Aorta (tissue), 5 donors: ENCODE measurements at regions not wholly inside any gene's neighbourhood (a gene's known extent, or its start where the extent isn't known, plus 50 kb on each side); places are given as distances from the start of the nearest gene placed in this dataset.
A peak's percentile ranks its signal among the peaks of the same experiment; 100 is the strongest.

ENCODE experiments used
- ATAC-seq: fragments of 200-7000 bp; cut with Tn5 transposase; one replicate; pipeline ENCODE4 v1.9.1; 2022; ENCODE audit warnings: moderate library complexity; ENCODE audit not compliant: low FRiP score
- DNase-seq, 2 donors: peaks; one replicate each; pipeline ENCODE4 v3.0.0-alpha.2; 2020
- H3K27ac ChIP-seq, 2 donors: one replicate each; pipeline ENCODE4 v1.5.1; 2013; ENCODE audit warnings: low read length in 2 of 2, mild to moderate bottlenecking in 2 of 2, moderate library complexity in 2 of 2, control low read depth in 1 of 2, inconsistent platforms in 1 of 2, low read depth in 1 of 2
- H3K27me3 ChIP-seq, 2 donors: one replicate each; pipeline ENCODE4 v1.6.1; 2013; ENCODE audit warnings: control low read depth in 1 of 2, low read length in 1 of 2, mild to moderate bottlenecking in 1 of 2, moderate library complexity in 1 of 2; ENCODE audit not compliant: insufficient read depth in 2 of 2, control insufficient read depth in 1 of 2
- H3K36me3 ChIP-seq, 2 donors: one replicate each; pipeline ENCODE4 v1.6.1; 2013; ENCODE audit warnings: control low read depth in 1 of 2, low read length in 1 of 2, mild to moderate bottlenecking in 1 of 2; ENCODE audit not compliant: insufficient read depth in 2 of 2, control insufficient read depth in 1 of 2
- H3K4me1 ChIP-seq, 2 donors: one replicate each; pipeline ENCODE4 v1.6.1; 2013; ENCODE audit warnings: low read length in 2 of 2, control low read depth in 1 of 2, mild to moderate bottlenecking in 1 of 2, moderate library complexity in 1 of 2; ENCODE audit not compliant: insufficient read depth in 2 of 2, control insufficient read depth in 1 of 2
- H3K4me3 ChIP-seq, 2 donors: one replicate each; pipeline ENCODE4 v1.5.1; 2013; ENCODE audit warnings: low read length in 2 of 2, control low read depth in 1 of 2, mild to moderate bottlenecking in 1 of 2
- H3K9me3 ChIP-seq: one replicate; pipeline ENCODE4 v1.6.1; 2013; ENCODE audit warnings: mild to moderate bottlenecking, low read length; ENCODE audit not compliant: control insufficient read depth
- WGBS, 2 donors: extraction: QIAGEN DNeasy Blood & Tissue Kit; methylation state at CpG; one replicate each; pipeline ENCODE4 v1.1.7; 2013; 5-methylcytosine and 5-hydroxymethylcytosine counted together
- intact Hi-C, 2 donors: fragments of 100-400 bp; cut with DNase I; formaldehyde crosslinking; loops; one replicate each; pipeline versions ENCODE4 v1.14.2 to v1.15.0; 2022
- donor health status: healthy with polysubstance abuse.
- donor health status: Bipolar disorder and iron deficiency.
- donor health status: DM: no; HTN: no; CAD: no.
- donor health status: DM: no; HTN: no; CAD: no.
- donor health status: DM: yes; HTN: yes; CAD: no.

DNA sequence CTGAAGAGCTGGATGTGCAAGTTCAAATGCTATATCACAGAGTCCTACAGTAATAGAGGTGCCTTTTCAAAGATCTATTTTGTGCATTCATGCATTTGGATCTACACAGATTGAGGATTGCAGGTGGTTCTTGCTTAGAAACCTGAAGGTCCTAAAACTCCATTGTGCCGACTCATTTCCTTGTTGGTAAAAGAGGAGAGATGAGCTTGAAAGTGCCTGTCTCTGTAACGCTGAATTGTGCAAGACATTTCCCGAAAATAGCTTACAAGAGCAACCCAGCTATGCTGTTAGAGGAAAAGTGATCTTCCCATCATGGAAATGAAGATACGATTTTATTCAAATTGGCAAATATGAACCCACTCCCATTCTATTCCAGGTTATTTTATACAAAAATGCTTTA lies 110.7 kb upstream of the CXCL14 start:
- DNase-seq, result no peak
- no peaks in the 10 kb centered on the region for H3K36me3 ChIP-seq
- H3K27me3 ChIP-seq, result no peaks in the 10 kb centered on the region
- no peak overlapping the region for H3K27ac ChIP-seq
- H3K4me1 ChIP-seq, result no peaks in the 10 kb centered on the region
- ATAC-seq, result no peak
- H3K4me3 ChIP-seq, result no peak overlapping the region
- intact Hi-C loops, result no loop called here
- 89 to 91% methylated on average over 4 of the region's 4 CpGs for WGBS, 2 donors
- peaks cover 1% of the 10 kb centered on the region for H3K9me3 ChIP-seq

GRCh38 chr5:135688385-135688784 lies 109.6 kb upstream of the CXCL14 start:
- H3K4me1 ChIP-seq, result no peaks in the 10 kb centered on the region
- no peaks in the 10 kb centered on the region for H3K27me3 ChIP-seq
- ATAC-seq, result no peak
- intact Hi-C loops, result no loop called here
- no peak for DNase-seq
- no peak overlapping the region for H3K4me3 ChIP-seq
- peaks cover 1% of the 10 kb centered on the region for H3K9me3 ChIP-seq
- 70% methylated on average over 2 of the region's 2 CpGs for WGBS, 2 donors
- H3K27ac ChIP-seq, result no peak overlapping the region
- no peaks in the 10 kb centered on the region for H3K36me3 ChIP-seq

DNA sequence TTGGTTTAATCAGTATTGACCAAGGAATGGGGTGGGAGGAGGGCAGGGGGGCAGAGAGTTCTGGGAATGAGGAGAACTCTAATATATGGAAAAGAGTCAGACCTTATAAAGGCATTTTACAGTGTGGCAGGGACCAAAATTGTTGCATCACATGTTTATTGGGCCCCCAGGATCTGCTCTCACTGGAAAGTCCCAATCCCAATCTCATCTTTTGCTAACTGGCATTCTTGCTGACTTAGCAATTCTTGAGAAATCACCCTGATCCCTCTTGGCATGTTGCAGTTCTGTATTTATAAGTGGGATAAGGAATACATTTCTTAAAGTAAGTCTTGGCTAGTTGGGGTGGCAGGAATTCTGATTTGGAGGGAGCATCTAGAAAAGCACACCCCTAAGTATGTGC lies 104.4 kb upstream of the CXCL14 start:
- ATAC-seq (no peak), DNase-seq (no peak)
- intact Hi-C loops, result no loop called here
- peaks cover 3% of the 10 kb centered on the region for H3K9me3 ChIP-seq
- H3K27me3 ChIP-seq, result no peaks in the 10 kb centered on the region
- no peak overlapping the region for H3K27ac ChIP-seq
- H3K4me3 ChIP-seq, result peak overlapping the region in 1 of 2 donors; percentile 10
- no peaks in the 10 kb centered on the region for H3K36me3 ChIP-seq
- no peaks in the 10 kb centered on the region for H3K4me1 ChIP-seq

GRCh38 chr5:135680713-135681112 lies 101.9 kb upstream of the CXCL14 start:
- intact Hi-C loops, result no loop called here
- ATAC-seq (no peak), DNase-seq (no peak)
- 76 to 84% methylated on average over 5 of the region's 5 CpGs for WGBS, 2 donors
- Histone ChIP-seq H3K27ac (no peak overlapping the region), H3K36me3 (no peaks in the 10 kb centered on the region), H3K9me3 (peaks cover 1% of the 10 kb centered on the region), H3K27me3 (no peaks in the 10 kb centered on the region), H3K4me1 (no peaks in the 10 kb centered on the region), H3K4me3 (no peak overlapping the region)

GRCh38 chr5:135678640-135679268 lies 100.0 kb upstream of the CXCL14 start:
- Histone ChIP-seq H3K9me3 (peaks cover 1% of the 10 kb centered on the region), H3K27me3 (no peaks in the 10 kb centered on the region), H3K27ac (no peak overlapping the region), H3K36me3 (no peaks in the 10 kb centered on the region), H3K4me3 (no peak overlapping the region), H3K4me1 (no peaks in the 10 kb centered on the region)
- intact Hi-C loops, result no loop called here
- WGBS, 2 donors, result 86 to 87% methylated on average over 2 of the region's 2 CpGs
- DNase-seq (no peak), ATAC-seq (no peak)

- ATAC-seq (no peak), DNase-seq (no peak)
- H3K27me3 ChIP-seq, result peaks cover 0 to 2% of the 10 kb centered on the region in 2 donors
- H3K4me1 ChIP-seq, result no peaks in the 10 kb centered on the region
- H3K4me3 ChIP-seq, result no peak overlapping the region
- H3K27ac ChIP-seq, result no peak overlapping the region
- 37 to 52% methylated on average over 3 of the region's 3 CpGs for WGBS, 2 donors
- H3K9me3 ChIP-seq, result no peaks in the 10 kb centered on the region
- intact Hi-C loops, result no loop called here
- H3K36me3 ChIP-seq, result no peaks in the 10 kb centered on the region
Measured at GRCh38 chr5:135671966-135672365, 93.2 kb upstream of the CXCL14 start.

GRCh38 chr5:135671052-135671705 lies 92.4 kb upstream of the CXCL14 start:
- intact Hi-C loops, result no loop called here
- Histone ChIP-seq H3K36me3 (no peaks in the 10 kb centered on the region), H3K4me3 (no peak overlapping the region), H3K27ac (no peak overlapping the region), H3K27me3 (peaks cover 0 to 2% of the 10 kb centered on the region in 2 donors), H3K4me1 (no peaks in the 10 kb centered on the region), H3K9me3 (no peaks in the 10 kb centered on the region)
- ATAC-seq (no peak), DNase-seq (no peak)
- 35 to 37% methylated on average over 5 of the region's 5 CpGs for WGBS, 2 donors

DNA sequence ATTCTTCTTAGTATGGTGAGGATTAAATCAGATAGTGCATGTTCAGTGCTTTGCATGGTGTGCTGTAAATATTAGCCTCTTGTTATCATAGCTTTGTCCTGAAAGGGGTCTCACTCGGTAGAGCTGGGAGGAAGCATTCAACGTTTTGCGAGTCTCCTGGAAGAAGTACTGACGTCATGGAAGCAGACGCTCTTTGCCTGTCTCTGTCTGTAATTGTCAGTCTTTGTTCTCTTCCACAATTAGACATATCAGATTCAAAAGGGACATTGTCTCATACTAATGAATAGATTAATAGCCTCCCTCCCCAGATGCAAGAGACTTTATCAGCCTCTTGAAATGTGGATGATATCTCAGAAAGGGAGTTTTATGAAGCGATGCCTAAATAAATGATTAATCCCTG lies 91.8 kb upstream of the CXCL14 start:
- DNase-seq, result no peak
- no peak for ATAC-seq
- WGBS, 2 donors, result 70 to 81% methylated on average over 6 of the region's 6 CpGs

DNA sequence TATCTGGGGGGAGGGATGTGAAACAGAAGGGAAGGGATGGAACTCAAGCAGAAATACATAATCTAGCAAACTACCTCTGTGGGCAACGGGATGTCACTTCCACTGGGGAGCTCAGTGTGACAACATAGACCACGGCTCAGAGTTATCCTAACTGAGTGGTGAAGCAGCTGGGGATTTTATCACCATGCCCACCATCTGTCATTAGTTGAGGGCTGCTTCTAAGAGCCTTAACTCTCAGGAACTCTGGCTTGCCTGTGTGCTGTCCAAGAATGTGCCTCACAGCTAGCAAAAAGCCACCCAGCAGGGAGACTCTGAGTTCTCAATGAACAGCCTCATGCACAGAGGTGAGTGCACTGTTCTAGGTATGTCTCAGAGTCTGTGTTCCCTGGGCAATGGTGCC lies 90.6 kb upstream of the CXCL14 start:
- no peaks in the 10 kb centered on the region for H3K9me3 ChIP-seq
- peaks cover 0 to 2% of the 10 kb centered on the region in 2 donors for H3K27me3 ChIP-seq
- no peak overlapping the region for H3K4me3 ChIP-seq
- no peak for DNase-seq
- ATAC-seq, result no peak
- intact Hi-C loops, result no loop called here
- 37 to 44% methylated on average over 2 of the region's 2 CpGs for WGBS, 2 donors
- H3K27ac ChIP-seq, result no peak overlapping the region
- H3K36me3 ChIP-seq, result no peaks in the 10 kb centered on the region
- no peaks in the 10 kb centered on the region for H3K4me1 ChIP-seq

More for the DNA sequence above, 91.8 kb upstream of the CXCL14 start:
- Histone ChIP-seq H3K36me3 (no peaks in the 10 kb centered on the region), H3K4me1 (no peaks in the 10 kb centered on the region), H3K27ac (no peak overlapping the region), H3K9me3 (no peaks in the 10 kb centered on the region), H3K27me3 (peaks cover 0 to 2% of the 10 kb centered on the region in 2 donors), H3K4me3 (no peak overlapping the region)
- intact Hi-C loops, result no loop called here
